ENCODE measurements at regions not wholly inside any gene's neighbourhood (a gene's known extent, or its start where the extent isn't known, plus 50 kb on each side); places are given as distances from the start of the nearest gene placed in this dataset.

GRCh38 chr6:92623431-92623830, 795.9 kb downstream of the EPHA7 start:
- intact Hi-C loops (cut with micrococcal nuclease; ENCODE audit: unreplicated experiment): no loop called here
- Histone ChIP-seq H3K4me3 (ENCODE audit: low read depth, low read length) (no peak overlapping the region), H3K9me3 (no peaks in the 10 kb centered on the region), H3K4me1 (no peaks in the 10 kb centered on the region), H3K27me3 (replicated peaks; ENCODE audit: control insufficient read depth, insufficient read depth, low read length) (no peaks in the 10 kb centered on the region), H3K36me3 (ENCODE audit: control insufficient read depth, insufficient read depth, low read length) (no peaks in the 10 kb centered on the region)
- TF ChIP-seq CTCF (IDR thresholded peaks at IDR 0.05; ENCODE audit: insufficient read depth in 1 of 2, low read depth in 1 of 2, low read length in 1 of 2, severe bottlenecking in 1 of 2, unreplicated experiment in 1 of 2): no peak
- Mint-ChIP-seq H3K4me3 (ENCODE audit: unreplicated experiment) (no peak overlapping the region), H3K27me3 (ENCODE audit: insufficient read depth, unreplicated experiment) (no peaks in the 10 kb centered on the region), H3K36me3 (ENCODE audit: insufficient read depth, unreplicated experiment) (no peaks in the 10 kb centered on the region), H3K27ac (ENCODE audit: unreplicated experiment) (no peak overlapping the region), H3K4me1 (ENCODE audit: low read depth, unreplicated experiment) (no peaks in the 10 kb centered on the region), H3K9me3 (ENCODE audit: unreplicated experiment) (no peaks in the 10 kb centered on the region)
- ChIA-PET POLR2A (no interaction called here), CTCF (no interaction called here)
- BruUV-seq (replicated peaks): no TSS peak
- no peak for DNase-seq

- Histone ChIP-seq H3K9me3 (no peaks in the 10 kb centered on the region), H3K4me1 (no peaks in the 10 kb centered on the region), H3K27me3 (replicated peaks; ENCODE audit: control insufficient read depth, insufficient read depth, low read length) (no peaks in the 10 kb centered on the region), H3K4me3 (ENCODE audit: low read depth, low read length) (no peak overlapping the region), H3K36me3 (ENCODE audit: control insufficient read depth, insufficient read depth, low read length) (no peaks in the 10 kb centered on the region)
- TF ChIP-seq CTCF (IDR thresholded peaks at IDR 0.05; ENCODE audit: insufficient read depth in 1 of 2, low read depth in 1 of 2, low read length in 1 of 2, severe bottlenecking in 1 of 2, unreplicated experiment in 1 of 2): no peak
- Mint-ChIP-seq H3K27ac (ENCODE audit: unreplicated experiment) (no peak overlapping the region), H3K4me1 (ENCODE audit: low read depth, unreplicated experiment) (no peaks in the 10 kb centered on the region), H3K36me3 (ENCODE audit: insufficient read depth, unreplicated experiment) (no peaks in the 10 kb centered on the region), H3K9me3 (ENCODE audit: unreplicated experiment) (peaks cover 10% of the 10 kb centered on the region), H3K27me3 (ENCODE audit: insufficient read depth, unreplicated experiment) (no peaks in the 10 kb centered on the region), H3K4me3 (ENCODE audit: unreplicated experiment) (no peak overlapping the region)
- intact Hi-C loops (cut with micrococcal nuclease; ENCODE audit: unreplicated experiment): no loop called here
- no peak for DNase-seq
- ChIA-PET CTCF (no interaction called here), POLR2A (no interaction called here)
- no TSS peak for BruUV-seq (replicated peaks)
Observed at GRCh38 chr6:92617721-92618120, 801.6 kb downstream of the EPHA7 start.

- H3K9me3 ChIP-seq: no peaks in the 10 kb centered on the region
- H3K36me3 Mint-ChIP-seq (ENCODE audit: insufficient read depth, unreplicated experiment): no peaks in the 10 kb centered on the region
- CTCF ChIA-PET: no interaction called here
- H3K4me3 Mint-ChIP-seq (ENCODE audit: unreplicated experiment): no peak overlapping the region
- H3K9me3 Mint-ChIP-seq (ENCODE audit: unreplicated experiment): peaks cover 5% of the 10 kb centered on the region
- no peaks in the 10 kb centered on the region for H3K4me1 ChIP-seq
- no peak for TF ChIP-seq CTCF (IDR thresholded peaks at IDR 0.05; ENCODE audit: insufficient read depth in 1 of 2, low read depth in 1 of 2, low read length in 1 of 2, severe bottlenecking in 1 of 2, unreplicated experiment in 1 of 2)
- no peak overlapping the region for H3K27ac Mint-ChIP-seq (ENCODE audit: unreplicated experiment)
- H3K4me1 Mint-ChIP-seq (ENCODE audit: low read depth, unreplicated experiment): no peaks in the 10 kb centered on the region
- no TSS peak for BruUV-seq (replicated peaks)
- no peaks in the 10 kb centered on the region for H3K27me3 Mint-ChIP-seq (ENCODE audit: insufficient read depth, unreplicated experiment)
- H3K4me3 ChIP-seq (ENCODE audit: low read depth, low read length): no peak overlapping the region
- POLR2A ChIA-PET: no interaction called here
- H3K27me3 ChIP-seq (replicated peaks; ENCODE audit: control insufficient read depth, insufficient read depth, low read length): no peaks in the 10 kb centered on the region
- intact Hi-C loops (cut with micrococcal nuclease; ENCODE audit: unreplicated experiment): no loop called here
- no peak for DNase-seq
- no peaks in the 10 kb centered on the region for H3K36me3 ChIP-seq (ENCODE audit: control insufficient read depth, insufficient read depth, low read length)
Observed at GRCh38 chr6:92608751-92609150, 810.6 kb downstream of the EPHA7 start.

All from Caco-2 (cell line).